T-helper 1 cell treated with Interleukin-12 subunit alpha and Interleukin-12 subunit beta and Interleukin-4 antibody, amounts not matched to agents 30 ng/mL and 1 ng/mL, for 36 hours (primary cell): ENCODE measurements at regions not wholly inside any gene's neighbourhood (a gene's known extent, or its start where the extent isn't known, plus 50 kb on each side); places are given as distances from the start of the nearest gene placed in this dataset.
"Not testable (repeated sequence)": the region's sequence is repeated elsewhere in the genome, so short reads cannot be mapped to it uniquely, and the experiment has no call there.

ENCODE experiments used
- intact Hi-C: fragments of 100-400 bp; cut with micrococcal nuclease; formaldehyde crosslinking; loops from one replicate; pipeline ENCODE4 v1.15.1; 2024

DNA sequence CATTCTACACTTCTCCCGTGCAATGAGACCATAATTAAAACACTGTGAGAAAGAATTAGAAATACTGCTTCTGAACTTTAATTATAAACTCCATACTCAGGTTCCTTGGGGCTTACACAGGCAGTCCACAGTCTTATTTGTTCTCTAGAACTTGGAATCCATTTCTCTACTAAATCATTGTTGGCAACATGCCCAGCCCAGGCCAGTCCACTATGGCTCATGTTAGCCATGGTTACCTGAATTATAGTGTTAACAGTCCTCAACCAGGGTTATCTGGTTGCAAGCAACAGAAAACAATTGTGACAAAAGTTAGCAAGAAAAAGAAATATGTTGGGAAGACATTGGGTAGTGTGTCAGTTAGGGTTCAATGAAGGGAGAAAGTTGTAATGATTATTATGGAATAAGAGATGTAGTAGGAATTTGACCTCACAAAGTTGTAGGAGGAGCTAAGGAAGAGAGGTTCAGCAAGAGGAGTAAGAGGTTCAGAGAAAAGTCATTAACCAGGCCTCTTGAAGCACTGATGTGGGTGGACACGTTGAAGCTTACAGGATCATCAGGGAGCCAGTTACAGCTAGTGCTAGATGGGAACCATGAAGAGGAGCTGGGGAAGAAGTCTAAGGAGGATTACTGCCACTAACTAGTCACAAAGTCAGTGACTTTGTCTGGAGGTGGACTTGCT, 120.2 kb upstream of the ADRA1D start:
- intact Hi-C loops: no loop called here

- intact Hi-C loops: no loop called here
These were observed 117.0 kb upstream of the ADRA1D start for GRCh38 chr20:4366076-4366475.

GRCh38 chr20:4358552-4358951, 109.5 kb upstream of the ADRA1D start:
- intact Hi-C loops: no loop called here

- intact Hi-C loops: no loop called here
These were observed 103.3 kb upstream of the ADRA1D start for GRCh38 chr20:4352348-4352747.

DNA sequence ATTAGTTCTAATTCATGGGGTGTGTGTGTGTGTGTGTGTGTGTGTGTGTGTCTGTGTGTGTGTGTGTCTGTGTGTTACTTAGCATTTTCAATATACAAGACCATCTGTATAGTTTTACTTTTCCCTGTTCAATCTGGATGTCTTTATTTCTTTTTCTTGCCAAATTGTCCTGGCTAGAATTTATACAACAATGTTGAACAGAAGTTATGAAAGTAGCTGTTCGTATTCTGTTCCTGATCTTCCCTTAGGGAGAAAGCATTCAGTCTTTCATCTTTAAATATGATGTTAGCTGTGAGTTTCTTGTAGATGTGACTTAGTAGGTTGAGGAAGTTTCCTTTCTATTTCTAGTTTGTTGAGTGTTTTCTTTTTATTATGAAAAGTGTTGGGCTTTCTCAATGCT, 101.0 kb upstream of the ADRA1D start:
- intact Hi-C loops: no loop called here

GRCh38 chr20:4344670-4345069, 95.6 kb upstream of the ADRA1D start:
- intact Hi-C loops: no loop called here

DNA sequence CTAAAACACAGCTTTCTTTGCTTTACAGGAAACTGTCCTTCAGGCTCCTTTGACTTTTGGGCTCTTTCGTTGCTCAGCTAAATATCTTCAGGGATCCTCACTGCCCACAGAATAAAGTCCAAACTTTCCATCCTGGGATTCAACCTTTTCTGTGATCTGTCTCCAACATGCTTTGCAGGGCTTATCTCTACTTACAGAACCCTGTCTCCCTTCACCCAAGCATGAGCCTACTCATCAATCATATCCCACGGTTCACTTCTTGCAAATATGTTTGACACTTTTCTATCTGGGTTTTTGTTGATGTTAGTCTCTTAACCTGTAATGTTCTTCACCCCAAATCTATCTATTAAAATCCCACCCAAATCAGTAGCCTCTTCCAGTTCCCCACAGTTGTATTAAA, 93.5 kb upstream of the ADRA1D start:
- intact Hi-C loops: no loop called here

- intact Hi-C loops: no loop called here
These were observed 92.9 kb upstream of the ADRA1D start for GRCh38 chr20:4341804-4342485.

- intact Hi-C loops: no loop called here
These were observed 86.6 kb upstream of the ADRA1D start for GRCh38 chr20:4335722-4336121.

DNA sequence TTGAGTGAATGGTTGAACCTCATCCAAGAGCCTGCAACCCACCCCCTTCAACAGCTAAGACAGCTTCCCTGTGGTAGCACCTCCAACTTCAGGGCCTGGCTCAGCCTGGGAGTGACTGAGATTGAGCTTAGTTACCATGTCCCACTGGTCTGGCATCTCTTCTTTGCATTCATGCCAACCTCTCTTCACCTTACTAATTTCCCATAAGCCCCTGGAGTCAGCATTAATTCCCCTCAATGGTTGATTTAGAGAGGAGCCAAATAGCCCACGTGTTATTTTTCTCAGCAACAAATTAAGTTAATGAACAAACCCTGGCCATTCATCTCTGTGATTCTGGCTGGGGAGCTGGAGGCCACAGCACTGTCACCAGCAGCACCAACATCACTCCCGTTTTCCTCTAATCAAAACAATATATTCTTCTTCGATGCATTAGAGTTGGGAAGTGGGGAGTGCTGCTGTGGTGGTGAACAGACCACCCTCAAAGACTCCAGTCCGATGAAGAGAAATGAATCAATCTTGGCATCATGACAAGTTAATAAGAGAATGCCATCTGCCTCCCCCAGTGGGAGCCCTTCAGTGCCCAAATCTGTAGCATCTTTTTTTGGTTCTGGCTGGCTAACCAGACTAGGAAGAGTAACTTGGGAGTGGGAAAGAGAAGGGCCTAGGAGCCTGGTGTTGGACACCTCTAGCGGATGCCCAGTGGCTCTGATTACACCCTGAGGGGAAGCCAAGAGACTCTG, 83.2 kb upstream of the ADRA1D start:
- intact Hi-C loops: no loop called here

DNA sequence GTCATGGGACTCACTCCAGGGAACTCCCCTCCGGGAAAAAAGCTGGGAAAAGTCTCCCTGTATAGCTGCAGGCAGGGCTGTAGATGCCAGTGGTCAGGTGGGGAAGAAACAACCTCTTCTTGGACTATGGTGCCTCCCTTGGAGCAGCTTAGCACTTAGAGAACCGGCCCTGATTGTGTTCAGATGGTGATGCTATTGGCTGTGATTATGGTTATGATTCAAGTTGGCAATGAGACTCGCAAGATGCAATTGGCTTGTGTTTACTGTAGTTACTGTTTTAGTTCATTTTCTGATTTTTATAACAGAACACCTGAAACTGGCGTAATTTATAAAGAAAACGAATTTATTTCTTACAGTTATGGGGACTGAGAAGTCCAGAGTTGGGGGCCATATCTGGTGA, 80.9 kb upstream of the ADRA1D start:
- intact Hi-C loops: no loop called here

DNA sequence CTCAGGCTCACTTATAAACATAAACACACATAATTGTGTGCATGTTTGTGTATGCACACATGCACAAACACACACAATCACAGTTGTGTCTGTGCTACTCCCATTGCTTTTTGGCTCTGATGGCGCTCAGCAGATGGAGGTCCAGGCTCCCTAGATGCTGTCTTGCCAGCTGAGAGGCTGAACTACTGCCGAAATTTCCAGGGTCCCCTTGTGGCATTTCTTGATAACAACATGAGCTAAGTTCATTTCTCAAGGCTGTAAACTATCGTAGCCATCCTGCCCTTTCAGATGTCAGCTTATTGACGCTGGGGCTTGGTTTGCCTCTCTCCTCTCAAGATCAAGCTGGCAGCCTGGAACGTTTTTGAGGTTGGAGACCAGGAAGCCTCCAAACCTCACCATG, 80.1 kb upstream of the ADRA1D start:
- intact Hi-C loops: no loop called here

- intact Hi-C loops: no loop called here
These were observed 79.5 kb upstream of the ADRA1D start for GRCh38 chr20:4328541-4328940.

- intact Hi-C loops: no loop called here
These were observed 78.9 kb upstream of the ADRA1D start for GRCh38 chr20:4327956-4328355.

DNA sequence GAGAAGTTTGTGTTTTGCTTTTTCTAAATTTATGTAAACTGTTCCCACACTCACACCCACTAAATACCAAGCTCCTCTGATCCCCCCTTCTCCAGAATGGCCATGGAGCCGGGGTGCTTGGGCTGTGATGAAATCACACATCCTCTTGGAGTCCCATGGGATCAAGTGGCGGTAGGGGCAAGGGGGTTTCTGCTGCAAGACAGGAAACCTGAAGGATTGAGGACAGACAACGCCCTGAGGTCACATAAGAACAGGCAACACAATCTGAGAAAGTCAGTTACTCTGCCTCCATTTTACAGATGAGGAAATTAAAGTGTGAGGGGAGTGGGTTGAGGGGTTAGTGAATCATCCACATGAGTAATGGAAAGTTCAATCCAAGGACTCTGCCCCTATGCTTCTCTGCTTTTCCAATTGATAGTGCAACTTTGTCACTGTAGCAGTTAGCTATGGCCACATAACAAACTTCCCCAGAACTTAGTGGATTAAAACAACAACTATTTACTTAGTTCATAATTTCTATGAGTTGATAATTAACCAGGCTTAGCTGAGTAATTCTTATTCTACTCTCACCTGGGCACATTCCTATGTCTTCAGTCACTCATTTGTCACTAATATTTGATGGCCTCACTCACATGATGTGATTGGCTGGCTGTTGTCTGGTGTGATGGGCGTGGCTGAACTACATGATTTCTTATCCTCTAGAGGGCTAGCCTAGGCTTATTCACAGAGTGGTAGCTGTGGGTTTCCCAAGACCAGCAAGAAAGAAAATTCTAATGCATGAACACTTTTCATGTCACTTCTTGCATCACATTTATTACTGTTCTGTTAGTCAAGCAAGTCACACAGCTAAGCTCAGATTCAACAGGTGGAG, 77.3 kb upstream of the ADRA1D start:
- intact Hi-C loops: no loop called here

DNA sequence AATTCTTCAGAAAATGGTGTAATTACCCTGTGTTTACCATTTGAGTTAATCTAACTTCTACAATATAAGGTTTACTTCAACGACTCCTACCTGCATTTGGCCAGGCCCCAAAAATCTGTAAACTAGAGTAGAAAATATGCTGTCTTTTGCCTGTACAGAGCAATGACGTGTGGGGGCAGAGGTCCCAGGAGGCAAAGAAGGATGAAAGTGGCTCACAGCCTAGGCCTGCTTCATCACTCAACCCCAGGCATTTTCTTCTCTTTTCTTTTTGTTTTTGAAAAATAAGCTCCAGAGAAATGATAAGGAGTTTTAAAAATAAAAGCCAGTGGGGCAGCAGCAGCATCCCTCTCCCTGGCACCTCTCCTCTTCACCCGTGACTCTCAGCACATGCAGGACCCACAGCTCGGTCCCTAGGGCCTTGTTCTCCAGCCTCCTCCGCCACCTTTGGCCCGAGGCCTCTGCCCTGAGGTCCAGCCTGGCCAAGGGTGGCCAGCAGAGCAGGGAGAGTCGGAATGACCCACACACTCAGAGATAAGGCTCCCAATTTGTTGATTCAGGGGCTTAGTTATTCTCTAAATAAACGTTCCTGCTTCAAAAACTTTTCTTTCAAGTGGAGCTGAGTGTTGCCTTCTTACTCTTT, 76.6 kb upstream of the ADRA1D start:
- intact Hi-C loops: no loop called here

- intact Hi-C loops: no loop called here
These were observed 75.6 kb upstream of the ADRA1D start for GRCh38 chr20:4324611-4325243.

DNA sequence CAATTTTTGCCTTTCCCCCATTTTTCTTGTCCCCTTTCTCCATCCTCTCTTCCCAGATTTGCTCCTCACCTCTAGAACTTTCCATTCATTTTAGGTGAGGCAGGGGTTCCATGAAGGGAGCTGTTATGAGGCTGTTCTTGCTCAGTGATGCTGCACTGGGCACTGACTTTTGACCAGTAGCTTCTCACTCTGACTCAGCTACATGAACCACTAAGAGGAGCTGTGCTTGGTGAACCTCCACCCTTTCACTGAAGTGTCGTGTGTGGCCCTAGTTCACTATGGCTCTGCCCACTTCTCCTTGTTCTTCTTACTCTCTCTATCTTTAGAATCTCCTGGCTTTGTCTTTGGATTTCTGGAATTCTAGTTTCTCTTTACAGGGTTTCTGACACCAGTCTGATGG, 73.4 kb upstream of the ADRA1D start:
- intact Hi-C loops: no loop called here

DNA sequence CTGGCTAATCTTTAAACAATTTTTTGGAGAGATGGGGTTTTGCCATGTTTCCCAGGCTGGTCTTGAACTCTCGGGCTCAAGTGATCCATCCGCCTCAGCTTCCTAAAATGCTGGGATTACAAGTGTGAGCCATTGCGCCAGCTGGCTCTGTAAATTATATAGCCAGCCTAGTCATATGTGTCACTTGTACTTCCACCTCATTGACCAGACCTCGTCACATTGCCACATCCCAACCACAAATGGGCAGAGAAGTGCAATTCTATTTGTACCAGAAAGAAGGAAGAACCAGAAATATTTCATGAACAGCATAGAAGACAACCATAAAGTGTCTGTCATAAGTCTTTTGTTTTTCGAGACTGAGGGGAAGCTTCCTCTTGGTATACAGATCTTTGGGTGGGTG, 71.2 kb upstream of the ADRA1D start:
- intact Hi-C loops: no loop called here

DNA sequence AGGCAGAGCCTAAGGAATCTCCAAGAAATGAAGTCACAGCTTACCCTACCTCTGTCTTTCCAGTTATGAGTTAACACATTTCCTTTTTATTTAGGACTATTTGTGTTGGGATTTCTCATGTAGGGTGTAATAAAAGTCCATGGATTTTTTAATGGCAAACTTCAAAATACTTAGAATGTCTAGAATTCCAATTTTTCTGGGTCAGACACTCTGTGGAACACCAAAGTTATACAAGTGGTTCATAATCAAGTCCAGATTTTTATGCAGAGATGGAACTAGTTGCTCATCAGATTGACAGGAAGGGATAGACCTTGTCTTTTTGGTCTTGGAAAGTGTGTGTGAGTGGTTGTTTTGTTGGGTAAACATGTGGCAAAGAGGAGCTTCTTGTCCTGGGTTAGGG, 69.8 kb upstream of the ADRA1D start:
- intact Hi-C loops: no loop called here

DNA sequence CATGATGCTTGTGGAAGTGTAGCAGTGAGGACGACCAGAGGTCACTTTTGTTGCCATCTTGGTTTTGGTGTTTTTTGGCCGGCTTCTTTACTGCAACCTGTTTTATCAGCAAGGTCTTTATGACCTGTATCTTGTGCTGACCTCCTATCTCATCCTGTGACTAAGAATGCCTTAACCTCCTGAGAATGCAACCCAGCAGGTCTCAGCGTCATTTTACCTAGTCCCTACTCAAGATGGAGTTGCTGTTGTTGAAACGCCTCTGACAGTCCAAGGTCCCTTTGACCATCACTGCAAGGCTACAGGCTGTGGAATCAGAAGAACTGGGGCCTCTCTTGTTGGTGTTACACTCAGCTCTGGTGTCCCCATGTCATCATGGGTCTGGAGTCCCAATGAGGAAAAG, 61.5 kb upstream of the ADRA1D start:
- intact Hi-C loops: not testable (repeated sequence)
